ENCODE measurements at regions not wholly inside any gene's neighbourhood (a gene's known extent, or its start where the extent isn't known, plus 50 kb on each side); places are given as distances from the start of the nearest gene placed in this dataset.

GRCh38 chr16:54340531-54340930 is 53.9 kb upstream of the IRX3 start:
- TF ChIP-seq MXI1 (conservative IDR thresholded peaks at IDR 0.05; ENCODE audit: poor library complexity, severe bottlenecking) (no peak), RAD21 (conservative IDR thresholded peaks at IDR 0.05) (no peak), TAF1 (IDR thresholded peaks at IDR 0.05; ENCODE audit: low read depth) (no peak), CTCF (IDR thresholded peaks at IDR 0.05; ENCODE audit: poor library complexity, severe bottlenecking) (no peak), POLR2AphosphoS5 (IDR thresholded peaks at IDR 0.05) (no peak), SMC3 (conservative IDR thresholded peaks at IDR 0.05; ENCODE audit: poor library complexity) (no peak), EP300 (conservative IDR thresholded peaks at IDR 0.05; ENCODE audit: poor library complexity, severe bottlenecking) (no peak), EZH2 (IDR thresholded peaks at IDR 0.05; ENCODE audit: borderline replicate concordance, insufficient read depth, low read length, poor library complexity, severe bottlenecking) (no peak), REST (IDR thresholded peaks at IDR 0.05; ENCODE audit: borderline replicate concordance) (no peak)
- no peak overlapping the region for H3K4me2 ChIP-seq (ENCODE audit: low read length)

GRCh38 chr16:54336631-54337204 is 50.1 kb upstream of the IRX3 start:
- Histone ChIP-seq H3K9ac (ENCODE audit: low read length) (no peak overlapping the region), H2AFZ (ENCODE audit: low read depth, low read length) (no peak overlapping the region)

More at GRCh38 chr16:54340531-54340930, 53.9 kb upstream of the IRX3 start:
- Histone ChIP-seq H4K20me1 (ENCODE audit: insufficient read depth) (no peaks in the 10 kb centered on the region), H3K27me3 (ENCODE audit: insufficient read depth, low read depth, low read length) (no peaks in the 10 kb centered on the region), H2AFZ (ENCODE audit: low read depth, low read length) (no peak overlapping the region), H3K79me2 (replicated peaks; ENCODE audit: insufficient read depth, low read length) (no peaks in the 10 kb centered on the region), H3F3A (ENCODE audit: insufficient read depth, low read length, poor library complexity, severe bottlenecking) (no peaks in the 10 kb centered on the region), H3K9me3 (ENCODE audit: low read length) (no peaks in the 10 kb centered on the region), H3K27ac (ENCODE audit: low read length) (no peak overlapping the region), H3K9ac (ENCODE audit: low read length) (no peak overlapping the region), H3K36me3 (ENCODE audit: insufficient read depth, low read length) (no peaks in the 10 kb centered on the region), H3K9me2 (ENCODE audit: insufficient read depth, low read length) (no peaks in the 10 kb centered on the region), H3K4me3 (ENCODE audit: low read length) (no peak overlapping the region)

More at GRCh38 chr16:54336631-54337204, 50.1 kb upstream of the IRX3 start:
- Histone ChIP-seq H3K9me2 (ENCODE audit: insufficient read depth, low read length) (no peaks in the 10 kb centered on the region), H4K20me1 (ENCODE audit: insufficient read depth) (no peaks in the 10 kb centered on the region), H3K27me3 (ENCODE audit: insufficient read depth, low read depth, low read length) (no peaks in the 10 kb centered on the region), H3F3A (ENCODE audit: insufficient read depth, low read length, poor library complexity, severe bottlenecking) (no peaks in the 10 kb centered on the region), H3K4me3 (ENCODE audit: low read length) (no peak overlapping the region), H3K9me3 (ENCODE audit: low read length) (no peaks in the 10 kb centered on the region), H3K27ac (ENCODE audit: low read length) (no peak overlapping the region), H3K36me3 (ENCODE audit: insufficient read depth, low read length) (no peaks in the 10 kb centered on the region), H3K79me2 (replicated peaks; ENCODE audit: insufficient read depth, low read length) (no peaks in the 10 kb centered on the region), H3K4me2 (ENCODE audit: low read length) (no peak overlapping the region)
- TF ChIP-seq MXI1 (conservative IDR thresholded peaks at IDR 0.05; ENCODE audit: poor library complexity, severe bottlenecking) (no peak), TAF1 (IDR thresholded peaks at IDR 0.05; ENCODE audit: low read depth) (no peak), CTCF (IDR thresholded peaks at IDR 0.05; ENCODE audit: poor library complexity, severe bottlenecking) (no peak), REST (IDR thresholded peaks at IDR 0.05; ENCODE audit: borderline replicate concordance) (no peak), EZH2 (IDR thresholded peaks at IDR 0.05; ENCODE audit: borderline replicate concordance, insufficient read depth, low read length, poor library complexity, severe bottlenecking) (no peak), POLR2AphosphoS5 (IDR thresholded peaks at IDR 0.05) (no peak), SMC3 (conservative IDR thresholded peaks at IDR 0.05; ENCODE audit: poor library complexity) (no peak), EP300 (conservative IDR thresholded peaks at IDR 0.05; ENCODE audit: poor library complexity, severe bottlenecking) (no peak), RAD21 (conservative IDR thresholded peaks at IDR 0.05) (no peak)
